Brain microvascular endothelial cell (primary cell): ENCODE measurements at regions not wholly inside any gene's neighbourhood (a gene's known extent, or its start where the extent isn't known, plus 50 kb on each side); places are given as distances from the start of the nearest gene placed in this dataset.
A peak's percentile ranks its signal among the peaks of the same experiment; 100 is the strongest.
"Not testable (repeated sequence)": the region's sequence is repeated elsewhere in the genome, so short reads cannot be mapped to it uniquely, and the experiment has no call there.

Source experiments
- DNase-seq: peaks from one replicate; pipeline ENCODE4 v3.0.0-alpha.2; 2020
- H3K27ac ChIP-seq: fragments of 250-450 bp; sonication (Bioruptor Pico); 2 replicates; pipeline ENCODE4 v1.5.1; 2020; ENCODE audit warnings: mild to moderate bottlenecking, moderate library complexity
- H3K27me3 ChIP-seq: fragments of 250-450 bp; sonication (Bioruptor Pico); replicated peaks from 2 replicates; pipeline ENCODE4 v1.5.1; 2020; ENCODE audit warnings: mild to moderate bottlenecking
- H3K36me3 ChIP-seq: fragments of 250-450 bp; sonication (Bioruptor Pico); replicated peaks from 2 replicates; pipeline ENCODE4 v1.5.1; 2020; ENCODE audit warnings: mild to moderate bottlenecking
- H3K4me3 ChIP-seq: 2 replicates; pipeline ENCODE4 v1.5.1; 2011; ENCODE audit warnings: low read depth, mild to moderate bottlenecking, control low read depth, low read length, moderate library complexity
- CTCF ChIP-seq: IDR thresholded peaks from 2 replicates; pipeline ENCODE4 v1.5.1; 2011; ENCODE audit warnings: low read depth, mild to moderate bottlenecking, moderate library complexity, low read length, control low read depth, inconsistent platforms; ENCODE audit errors: missing control alignments
- in situ Hi-C: cut with HindIII; loops from 2 replicates; pipeline ENCODE4 v1.10.0; 2017; ENCODE audit warnings: low sequenced_read_pairs, low pct_ligation_motif_present

GRCh38 chr3:198146559-198147164, 186.6 kb downstream of the LMLN start:
- H3K4me3 ChIP-seq, H3K27me3 ChIP-seq, in situ Hi-C loops, DNase-seq, H3K27ac ChIP-seq, H3K36me3 ChIP-seq: not testable (repeated sequence)

DNA sequence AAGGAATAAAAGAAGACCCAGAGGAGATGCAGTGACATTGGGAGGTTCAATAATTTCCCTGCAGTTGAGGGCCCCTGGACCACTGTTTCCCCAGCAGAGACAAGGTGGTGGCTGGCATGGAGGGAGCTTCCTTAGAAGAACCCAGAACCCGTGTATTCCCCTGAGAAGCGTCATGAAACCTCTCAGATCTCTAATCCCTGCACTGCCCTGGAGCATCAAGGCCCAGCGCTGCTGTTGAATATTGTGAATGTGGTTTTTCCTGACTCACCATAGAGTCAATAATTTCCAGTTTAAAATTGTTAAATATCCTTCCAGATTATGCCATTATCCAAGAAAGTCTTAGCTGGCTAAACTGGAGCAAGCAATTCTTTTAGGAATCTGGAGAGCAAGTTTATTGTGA, 187.2 kb downstream of the LMLN start:
- in situ Hi-C loops, H3K36me3 ChIP-seq, H3K27me3 ChIP-seq, H3K4me3 ChIP-seq, DNase-seq, H3K27ac ChIP-seq: not testable (repeated sequence)

GRCh38 chr3:198147993-198148392, 188.0 kb downstream of the LMLN start:
- H3K27me3 ChIP-seq, DNase-seq, in situ Hi-C loops, H3K36me3 ChIP-seq, H3K4me3 ChIP-seq, H3K27ac ChIP-seq: not testable (repeated sequence)
- TF ChIP-seq CTCF: peak; percentile 12

DNA sequence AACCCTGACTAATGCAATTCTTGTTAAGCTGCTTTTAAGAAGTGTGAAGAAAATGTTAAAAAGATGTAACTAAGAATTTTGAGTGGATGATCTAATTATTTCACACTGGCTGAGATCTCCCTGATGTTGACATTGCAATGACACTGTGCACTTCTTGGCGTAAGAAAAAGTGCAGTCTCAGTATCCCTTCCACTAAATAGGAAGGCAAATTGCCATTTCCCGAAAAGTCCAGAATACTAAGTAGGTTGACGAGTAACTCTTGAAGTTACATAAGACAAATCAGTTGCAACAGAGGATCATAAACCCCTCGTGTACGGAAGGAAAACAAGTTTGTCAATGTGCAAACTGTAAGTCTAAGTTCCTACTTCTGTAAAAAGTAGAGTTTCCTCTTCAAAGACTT, 189.9 kb downstream of the LMLN start:
- H3K36me3 ChIP-seq, H3K27ac ChIP-seq, H3K4me3 ChIP-seq, H3K27me3 ChIP-seq, in situ Hi-C loops, DNase-seq: not testable (repeated sequence)

- H3K27ac ChIP-seq, H3K36me3 ChIP-seq, H3K4me3 ChIP-seq, in situ Hi-C loops, DNase-seq, H3K27me3 ChIP-seq: not testable (repeated sequence)
Measured at GRCh38 chr3:198151867-198152266, 191.8 kb downstream of the LMLN start.

DNA sequence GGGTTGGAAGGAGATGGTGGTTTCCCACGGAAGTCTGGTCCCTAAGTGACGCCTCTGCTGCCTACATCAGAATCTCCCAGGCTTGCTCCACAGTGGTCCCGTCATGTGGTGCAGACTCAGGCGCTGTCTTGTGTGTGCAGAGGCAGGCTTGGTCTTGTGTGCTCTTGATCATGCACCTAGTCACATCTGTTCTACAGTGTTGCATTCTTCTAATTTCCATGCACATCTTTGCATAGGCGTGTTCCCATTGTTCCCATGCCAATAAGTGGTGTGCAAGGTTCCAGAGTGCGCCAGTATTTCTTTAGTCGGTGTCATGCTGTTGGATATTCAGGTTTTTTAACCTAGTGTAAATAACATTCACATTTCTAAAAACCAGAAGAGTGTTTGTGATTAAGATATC, 195.8 kb downstream of the LMLN start:
- H3K4me3 ChIP-seq, in situ Hi-C loops, DNase-seq, H3K27ac ChIP-seq, H3K36me3 ChIP-seq, H3K27me3 ChIP-seq: not testable (repeated sequence)

DNA sequence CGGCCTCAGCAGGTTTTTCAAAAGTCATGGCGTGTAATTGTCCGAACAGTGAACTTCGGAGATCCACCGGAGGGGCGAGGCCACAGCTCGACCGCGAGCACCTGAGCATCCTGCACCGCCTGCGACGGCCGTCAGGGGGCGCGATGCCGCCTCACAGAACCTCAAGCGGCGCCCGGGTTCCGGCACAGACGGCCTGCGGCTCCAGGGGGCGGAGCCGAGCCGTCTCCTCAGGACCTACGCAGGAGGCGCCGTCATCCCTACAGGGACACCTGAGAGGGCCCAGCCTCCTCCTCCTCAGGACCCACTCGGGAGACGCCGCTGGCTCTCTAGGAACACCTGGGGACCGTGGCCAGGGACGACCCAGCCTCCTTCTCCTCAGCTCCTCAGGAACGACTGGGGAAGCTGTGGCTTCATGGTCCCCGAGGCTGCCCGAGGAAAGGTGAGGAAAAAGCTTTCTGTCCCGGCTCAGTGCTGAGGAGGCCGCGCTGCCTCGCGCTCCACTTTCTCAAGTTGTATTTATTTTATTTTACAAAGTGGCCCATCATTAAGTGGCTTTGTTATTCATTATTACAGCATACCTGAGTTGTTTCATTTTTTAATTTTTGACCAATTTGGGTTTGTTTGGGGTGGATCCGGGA, 197.3 kb downstream of the LMLN start:
- H3K27me3 ChIP-seq, DNase-seq, H3K4me3 ChIP-seq, in situ Hi-C loops, H3K27ac ChIP-seq, H3K36me3 ChIP-seq: not testable (repeated sequence)

GRCh38 chr3:198158007-198158406, 198.0 kb downstream of the LMLN start:
- DNase-seq, H3K36me3 ChIP-seq, H3K4me3 ChIP-seq, in situ Hi-C loops, H3K27ac ChIP-seq, H3K27me3 ChIP-seq: not testable (repeated sequence)

- H3K4me3 ChIP-seq: not testable (repeated sequence)
Measured at GRCh38 chr3:198167339-198168039, 207.5 kb downstream of the LMLN start.

DNA sequence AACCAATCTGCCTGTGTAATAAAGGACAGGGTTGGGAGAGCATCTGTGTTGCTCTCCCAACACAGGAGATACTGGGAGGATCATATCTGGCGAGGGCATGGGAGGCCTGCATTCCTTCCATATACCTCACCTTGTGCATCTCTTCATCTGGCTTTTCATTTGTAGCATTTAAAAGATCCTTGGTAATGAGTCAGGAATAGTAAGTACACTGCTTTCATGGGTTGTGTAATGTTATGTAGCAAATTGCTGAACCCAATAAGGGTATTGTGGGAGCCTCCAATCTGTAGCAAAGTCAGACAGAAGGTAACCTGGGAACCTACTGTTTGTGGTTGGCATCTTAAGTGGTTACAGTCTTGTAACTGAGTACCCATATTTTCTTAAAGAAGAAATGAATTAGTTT, 210.8 kb downstream of the LMLN start:
- in situ Hi-C loops, H3K4me3 ChIP-seq, DNase-seq, H3K27ac ChIP-seq, H3K36me3 ChIP-seq, H3K27me3 ChIP-seq: not testable (repeated sequence)

More at GRCh38 chr3:198167339-198168039, 207.5 kb downstream of the LMLN start:
- in situ Hi-C loops, H3K27ac ChIP-seq, H3K27me3 ChIP-seq, H3K36me3 ChIP-seq: not testable (repeated sequence)
- DNase-seq: peak; percentile 43
- peak; percentile 61 for TF ChIP-seq CTCF

- H3K36me3 ChIP-seq, H3K27ac ChIP-seq, in situ Hi-C loops, DNase-seq, H3K27me3 ChIP-seq, H3K4me3 ChIP-seq: not testable (repeated sequence)
Measured at GRCh38 chr3:198173080-198173479, 213.1 kb downstream of the LMLN start.

GRCh38 chr3:198173929-198174574, 214.0 kb downstream of the LMLN start:
- H3K27me3 ChIP-seq, H3K4me3 ChIP-seq, H3K36me3 ChIP-seq, DNase-seq, H3K27ac ChIP-seq, in situ Hi-C loops: not testable (repeated sequence)
